Uterus (tissue), 2 donors: ENCODE measurements at regions not wholly inside any gene's neighbourhood (a gene's known extent, or its start where the extent isn't known, plus 50 kb on each side); places are given as distances from the start of the nearest gene placed in this dataset.

ENCODE experiments used
- POLR2A ChIP-seq, 2 donors: fragments of 450-650 bp; IDR thresholded peaks; one replicate each; pipeline ENCODE4 v1.6.1; 2016; ENCODE audit warnings: antibody characterized with exemption in 2 of 2, mild to moderate bottlenecking in 1 of 2, moderate library complexity in 1 of 2
- TF ChIP-seq, protein P1 (sequence below), 4 experiments: fragments of 200-600 bp in 2 of 4; fragments of 450-650 bp in 2 of 4; sonication (generic) in 2 of 4; IDR thresholded peaks; one replicate each; pipeline ENCODE4 v1.5.1; 2016 to 2019; ENCODE audit warnings: antibody characterized with exemption in 4 of 4, mild to moderate bottlenecking in 2 of 4, moderate library complexity in 1 of 4

- TF ChIP-seq, protein P1, sequence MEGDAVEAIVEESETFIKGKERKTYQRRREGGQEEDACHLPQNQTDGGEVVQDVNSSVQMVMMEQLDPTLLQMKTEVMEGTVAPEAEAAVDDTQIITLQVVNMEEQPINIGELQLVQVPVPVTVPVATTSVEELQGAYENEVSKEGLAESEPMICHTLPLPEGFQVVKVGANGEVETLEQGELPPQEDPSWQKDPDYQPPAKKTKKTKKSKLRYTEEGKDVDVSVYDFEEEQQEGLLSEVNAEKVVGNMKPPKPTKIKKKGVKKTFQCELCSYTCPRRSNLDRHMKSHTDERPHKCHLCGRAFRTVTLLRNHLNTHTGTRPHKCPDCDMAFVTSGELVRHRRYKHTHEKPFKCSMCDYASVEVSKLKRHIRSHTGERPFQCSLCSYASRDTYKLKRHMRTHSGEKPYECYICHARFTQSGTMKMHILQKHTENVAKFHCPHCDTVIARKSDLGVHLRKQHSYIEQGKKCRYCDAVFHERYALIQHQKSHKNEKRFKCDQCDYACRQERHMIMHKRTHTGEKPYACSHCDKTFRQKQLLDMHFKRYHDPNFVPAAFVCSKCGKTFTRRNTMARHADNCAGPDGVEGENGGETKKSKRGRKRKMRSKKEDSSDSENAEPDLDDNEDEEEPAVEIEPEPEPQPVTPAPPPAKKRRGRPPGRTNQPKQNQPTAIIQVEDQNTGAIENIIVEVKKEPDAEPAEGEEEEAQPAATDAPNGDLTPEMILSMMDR (IDR thresholded peaks at IDR 0.05) = no peak
- no peak for TF ChIP-seq POLR2A (IDR thresholded peaks at IDR 0.05)
These were observed 510.1 kb upstream of the CDH18 start for GRCh38 chr5:20498102-20498501.
